ENCODE measurements at regions not wholly inside any gene's neighbourhood (a gene's known extent, or its start where the extent isn't known, plus 50 kb on each side); places are given as distances from the start of the nearest gene placed in this dataset.

GRCh38 chr2:13193900-13194299 lies 477.2 kb downstream of the TRIB2 start:
- no peak for FAIRE-seq
- no peaks in the 10 kb centered on the region for H3K9me3 ChIP-seq
- peak in 1 of 2 experiments; percentile 22 for DNase-seq (ENCODE audit: low read depth in 1 of 2, low spot score in 1 of 2)
- WGBS (ENCODE audit: missing lambda C conversion rate), result 0% methylated on average over 1 of the region's 1 CpG
- H3K4me2 ChIP-seq, result no peak overlapping the region
- H3K4me1 ChIP-seq, result no peaks in the 10 kb centered on the region
- peak in 1 of 2 experiments; percentile 55; a peak in 2 of 6 replicates for ATAC-seq
- ChIA-PET CTCF (no interaction called here), POLR2A (no interaction called here)
- TF ChIP-seq FOXS1 (CRISPR knock-in tag; IDR thresholded peaks at IDR 0.05), result no peak
- TF ChIP-seq RAD21 (conservative IDR thresholded peaks at IDR 0.05 in 1 of 2, IDR thresholded peaks at IDR 0.05 in 1 of 2), result peak in 1 of 2 experiments; percentile 23; a peak in 1 of 5 replicates
- H3K27ac ChIP-seq, result no peak overlapping the region
- H3K4me3 ChIP-seq, result no peak overlapping the region

DNA sequence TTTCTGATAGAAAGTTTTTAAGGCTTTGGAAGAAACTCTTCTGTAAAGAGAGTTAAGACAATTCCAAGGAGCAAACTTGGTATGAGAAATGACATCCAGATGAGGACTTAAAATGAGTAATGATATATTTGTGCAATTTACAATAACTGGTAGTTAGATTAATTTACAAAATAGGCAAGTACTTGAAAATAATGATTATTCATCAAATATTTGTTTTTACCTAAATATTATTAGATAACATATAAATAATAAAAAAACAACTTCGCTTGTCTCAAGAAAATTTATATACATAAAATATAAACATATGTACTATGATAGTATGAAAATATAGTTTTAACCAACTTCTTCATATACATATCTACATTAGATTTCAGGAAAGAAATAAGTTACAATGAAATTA lies 478.5 kb downstream of the TRIB2 start:
- 10% methylated on average over 1 of the region's 1 CpG for WGBS (ENCODE audit: missing lambda C conversion rate)
- no peak for FAIRE-seq
- TF ChIP-seq SMC3 (IDR thresholded peaks at IDR 0.05) (no peak), ZNF302 (CRISPR knock-in tag; IDR thresholded peaks at IDR 0.05) (no peak)
- H3K4me1 ChIP-seq, result no peaks in the 10 kb centered on the region
- H3K27ac ChIP-seq, result no peak overlapping the region
- no peak for ATAC-seq
- CTCF ChIA-PET, result no interaction called here
- DNase-seq (ENCODE audit: low read depth in 1 of 2, low spot score in 1 of 2), result no peak
- POLR2A ChIA-PET, result no interaction called here
- H3K9me3 ChIP-seq, result no peaks in the 10 kb centered on the region
- no peak overlapping the region for H3K4me2 ChIP-seq
- H3K4me3 ChIP-seq, result no peak overlapping the region

GRCh38 chr2:13197248-13197647 lies 480.5 kb downstream of the TRIB2 start:
- Histone ChIP-seq H3K9me3 (0 out of 3 replicates have a peak, but pooled peaks cover 5% of the 10 kb centered on the region), H3K4me1 (no peaks in the 10 kb centered on the region), H3K4me2 (no peak overlapping the region), H3K27ac (no peak overlapping the region), H3K4me3 (no peak overlapping the region)
- POLR2A ChIA-PET, result no interaction called here
- 11% methylated on average over 1 of the region's 1 CpG for WGBS (ENCODE audit: missing lambda C conversion rate)
- no peak for DNase-seq (ENCODE audit: low read depth in 1 of 2, low spot score in 1 of 2)
- FAIRE-seq, result no peak
- TF ChIP-seq ZC3H11A (IDR thresholded peaks at IDR 0.05) (no peak), MAFK (IDR thresholded peaks at IDR 0.05; ENCODE audit: partially characterized antibody) (peak; percentile 19)
- CTCF ChIA-PET, result interaction anchor here (0.6 kb wide), 1 partner anchor 22 kb away, joined by 3 read pairs; no protein-coding TSS in a partner anchor
- ATAC-seq, result no peak

DNA sequence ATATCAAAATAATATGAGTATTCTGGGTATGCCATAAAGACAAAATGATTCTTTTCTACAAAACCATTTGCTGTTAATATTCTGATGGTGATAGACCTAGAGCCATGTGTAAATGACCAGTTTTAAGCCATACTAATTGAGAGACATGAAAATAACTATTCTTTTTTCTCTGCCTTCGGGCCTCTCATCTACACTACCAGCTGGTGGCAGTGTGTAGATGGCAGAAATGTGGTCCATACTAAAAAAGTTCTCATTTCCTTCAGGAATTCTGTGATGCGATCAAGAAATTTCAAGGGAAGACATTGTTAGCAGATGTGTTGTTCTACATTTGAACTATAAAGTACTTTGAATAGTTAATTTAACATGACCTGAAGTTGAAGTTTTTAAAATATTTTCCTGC lies 485.2 kb downstream of the TRIB2 start:
- ChIA-PET CTCF (interaction anchor here (1.2 kb wide), 1 partner anchor 10 kb away, joined by 3 read pairs; no protein-coding TSS in a partner anchor), POLR2A (no interaction called here)
- ATAC-seq (no peak), FAIRE-seq (no peak), DNase-seq (ENCODE audit: low read depth in 1 of 2, low spot score in 1 of 2) (no peak)
- Histone ChIP-seq H3K4me3 (no peak overlapping the region), H3K9me3 (peaks cover 9% of the 10 kb centered on the region; the same call in 1 of the 3 replicates), H3K4me1 (no peaks in the 10 kb centered on the region), H3K4me2 (no peak overlapping the region), H3K27ac (no peak overlapping the region)
- 44% methylated on average over 2 of the region's 2 CpGs for WGBS (ENCODE audit: missing lambda C conversion rate)
- TF ChIP-seq RAD21 (conservative IDR thresholded peaks at IDR 0.05 in 1 of 2, IDR thresholded peaks at IDR 0.05 in 1 of 2) (no peak), CHD2 (IDR thresholded peaks at IDR 0.05; ENCODE audit: low read length, partially characterized antibody) (no peak)

DNA sequence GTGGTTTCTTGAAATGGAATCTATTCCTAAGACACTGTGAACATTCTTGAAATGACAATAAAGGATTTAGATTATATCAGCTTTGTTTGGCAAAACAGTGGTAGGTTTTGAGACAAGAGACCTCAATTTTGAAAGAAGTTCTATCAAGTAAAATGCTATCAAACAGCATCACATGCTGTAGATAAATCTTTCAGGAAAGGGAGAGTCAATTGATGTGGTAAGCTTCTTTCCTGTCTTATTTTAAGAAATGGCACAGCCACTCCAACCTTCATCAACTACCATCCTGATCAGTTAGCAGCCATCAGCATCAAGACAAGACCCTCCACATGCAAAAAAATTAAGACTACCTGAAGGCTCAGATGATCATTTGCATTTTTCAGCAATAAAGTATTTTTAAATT lies 495.4 kb downstream of the TRIB2 start:
- Histone ChIP-seq H3K4me3 (no peak overlapping the region), H3K9me3 (peaks cover 3% of the 10 kb centered on the region; the same call in 1 of the 3 replicates), H3K4me2 (no peak overlapping the region), H3K27ac (no peak overlapping the region), H3K4me1 (no peaks in the 10 kb centered on the region)
- POLR2A ChIA-PET, result no interaction called here
- DNase-seq (ENCODE audit: low read depth in 1 of 2, low spot score in 1 of 2), result no peak
- no peak for FAIRE-seq
- TF ChIP-seq CHD2 (IDR thresholded peaks at IDR 0.05; ENCODE audit: low read length, partially characterized antibody) (no peak), RFX5 (IDR thresholded peaks at IDR 0.05) (no peak), JUNB (IDR thresholded peaks at IDR 0.05) (no peak), ZFP36 (IDR thresholded peaks at IDR 0.05; ENCODE audit: borderline replicate concordance, partially characterized antibody) (no peak), ZNF302 (CRISPR knock-in tag; IDR thresholded peaks at IDR 0.05) (no peak), BCL3 (IDR thresholded peaks at IDR 0.05) (no peak), EP300 (IDR thresholded peaks at IDR 0.05) (no peak), POLR2AphosphoS2 (conservative IDR thresholded peaks at IDR 0.05; ENCODE audit: low read length) (no peak), ELK1 (IDR thresholded peaks at IDR 0.05; ENCODE audit: low read depth, low read length) (no peak), RAD21 (conservative IDR thresholded peaks at IDR 0.05 in 1 of 2, IDR thresholded peaks at IDR 0.05 in 1 of 2) (no peak), TP53 (CRISPR knock-in tag; IDR thresholded peaks at IDR 0.05) (no peak), EHF (CRISPR knock-in tag; IDR thresholded peaks at IDR 0.05) (no peak), FOXS1 (CRISPR knock-in tag; IDR thresholded peaks at IDR 0.05) (no peak)
- no peak for ATAC-seq
- CTCF ChIA-PET, result no interaction called here

Data from A549 (cell line).